GM18502 (cell line): ENCODE measurements at regions not wholly inside any gene's neighbourhood (a gene's known extent, or its start where the extent isn't known, plus 50 kb on each side); places are given as distances from the start of the nearest gene placed in this dataset.

Experiments
- ATAC-seq: cut with Tn5 transposase; IDR thresholded peaks from one replicate; pipeline ENCODE4 v1.9.1; 2021; ENCODE audit warnings: mild to moderate bottlenecking; ENCODE audit not compliant: unreplicated experiment, poor library complexity

DNA sequence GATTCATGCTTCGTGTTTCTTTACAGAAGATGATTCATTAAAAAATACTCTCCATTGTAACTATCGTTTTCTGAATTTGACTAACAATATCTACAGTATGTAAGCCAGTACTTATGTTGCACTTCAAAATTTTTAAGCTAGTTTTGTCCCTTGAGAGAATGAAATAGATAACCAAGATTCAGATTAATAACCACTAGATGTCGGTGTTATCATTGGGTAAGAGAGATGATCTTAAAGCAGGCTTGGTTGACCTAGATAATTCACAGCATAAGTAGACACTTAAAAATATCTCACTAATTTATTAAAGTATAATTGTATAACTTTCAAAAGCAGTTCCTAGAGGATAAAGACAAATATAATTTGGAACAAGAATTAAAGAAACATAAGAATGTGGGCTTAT, 430.9 kb downstream of the C4orf33 start:
- no peak for ATAC-seq

DNA sequence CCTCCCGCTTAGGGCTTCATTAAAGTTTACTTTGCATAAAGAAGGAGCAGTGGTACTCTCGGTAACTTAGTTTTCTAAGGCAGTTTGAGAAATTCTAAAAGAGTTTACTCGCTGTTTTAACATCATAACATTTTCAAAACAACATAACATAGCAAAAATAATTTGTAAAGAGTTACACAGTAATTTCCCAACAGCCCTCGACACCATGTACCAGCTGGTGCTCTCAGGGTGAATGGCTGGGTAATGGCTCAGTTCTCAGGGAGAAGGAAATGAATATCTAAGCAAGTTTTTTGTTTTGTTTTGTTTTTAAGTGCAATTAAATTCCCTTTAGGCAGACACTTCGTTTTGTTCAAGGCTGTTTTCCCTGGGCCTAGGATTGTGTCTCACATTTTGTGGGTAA, 435.3 kb downstream of the C4orf33 start:
- ATAC-seq: no peak

DNA sequence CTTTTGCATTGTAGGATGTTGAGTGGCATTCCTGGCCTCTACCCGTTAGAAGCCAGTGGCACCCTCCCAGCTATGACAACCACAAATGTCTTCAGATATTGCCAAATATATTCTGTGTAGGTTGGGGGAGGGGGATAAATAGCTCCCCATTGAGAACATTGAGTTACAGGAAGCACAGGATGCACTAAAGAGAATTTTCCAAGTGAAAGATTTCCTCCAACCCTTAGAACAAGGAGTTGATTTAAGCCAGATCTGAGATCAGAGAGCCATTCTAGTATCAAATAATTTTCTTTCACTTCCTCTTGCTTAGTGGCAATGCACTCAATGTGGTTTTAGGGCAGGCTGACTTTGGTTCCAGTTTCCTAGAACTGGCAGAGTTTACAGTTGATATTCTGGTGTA, 436.6 kb downstream of the C4orf33 start:
- peak; percentile 83 for ATAC-seq

DNA sequence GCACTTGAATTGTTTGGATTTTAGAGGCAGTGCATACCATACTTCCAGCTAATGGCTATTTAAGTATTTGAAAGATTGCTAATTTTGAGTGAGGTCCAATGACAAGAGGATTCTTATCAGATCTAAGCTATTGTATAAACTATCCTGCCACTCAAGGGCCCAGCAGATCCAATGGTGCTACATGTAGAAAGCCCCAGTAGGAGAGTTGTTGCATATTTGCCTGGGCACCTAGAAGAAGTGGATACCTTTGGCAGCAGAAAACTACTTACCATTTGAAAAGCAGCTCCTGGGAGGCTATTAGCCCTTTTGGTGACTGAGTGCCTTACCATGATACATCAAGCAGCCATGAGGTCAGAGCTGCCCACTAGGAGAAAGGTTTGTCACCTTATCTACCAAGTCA, 447.3 kb downstream of the C4orf33 start:
- ATAC-seq: no peak

DNA sequence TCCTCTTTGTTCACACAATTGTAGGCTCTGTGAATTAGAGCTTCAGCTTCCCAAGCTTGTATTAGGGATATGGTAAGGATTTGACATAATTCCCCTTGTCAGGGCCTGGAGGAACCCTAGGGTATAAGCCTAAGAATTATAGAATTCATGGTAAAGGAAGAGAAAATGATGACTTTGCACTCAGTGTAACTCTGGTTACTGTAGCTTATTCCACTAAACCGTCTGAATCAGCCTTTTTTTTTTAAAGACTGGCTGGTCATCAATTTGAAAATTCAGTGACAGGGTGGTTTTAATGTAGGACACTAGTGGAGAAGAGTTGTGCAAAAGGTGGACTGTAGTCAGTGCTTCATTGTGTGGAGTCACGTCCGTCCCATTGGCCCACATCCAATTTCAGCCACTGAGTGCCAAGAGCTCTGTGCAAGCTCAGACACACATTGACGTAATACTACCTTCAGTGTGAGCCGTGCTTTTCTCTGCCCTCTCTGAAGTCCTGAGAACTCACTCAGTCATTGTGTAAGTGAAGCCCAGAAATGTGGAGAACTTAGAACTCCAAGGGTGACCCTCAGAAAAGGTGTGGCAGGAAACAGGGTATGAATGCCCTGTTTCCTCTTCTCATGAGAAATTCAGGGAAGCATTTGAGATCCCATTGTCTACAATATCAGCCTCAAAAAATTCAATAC, 449.8 kb downstream of the C4orf33 start:
- ATAC-seq: no peak

DNA sequence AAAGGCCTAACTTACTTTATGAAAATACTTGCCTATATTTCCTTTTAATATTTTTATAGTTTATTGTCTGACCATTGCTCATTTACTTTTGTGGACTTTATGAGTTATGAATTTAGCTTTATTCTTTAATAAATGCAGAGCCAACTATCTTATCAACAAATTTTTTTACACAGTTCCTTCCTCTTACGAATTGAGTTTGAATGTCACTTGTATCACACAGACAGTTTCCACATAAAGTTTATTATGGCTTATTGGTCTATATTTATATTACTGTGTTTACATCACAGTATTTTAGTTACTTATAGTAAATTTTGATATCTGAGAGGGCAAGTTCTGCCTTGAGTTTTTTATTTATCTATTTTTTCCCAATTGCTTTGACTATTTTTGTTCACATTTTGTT, 450.6 kb downstream of the C4orf33 start:
- ATAC-seq: no peak

DNA sequence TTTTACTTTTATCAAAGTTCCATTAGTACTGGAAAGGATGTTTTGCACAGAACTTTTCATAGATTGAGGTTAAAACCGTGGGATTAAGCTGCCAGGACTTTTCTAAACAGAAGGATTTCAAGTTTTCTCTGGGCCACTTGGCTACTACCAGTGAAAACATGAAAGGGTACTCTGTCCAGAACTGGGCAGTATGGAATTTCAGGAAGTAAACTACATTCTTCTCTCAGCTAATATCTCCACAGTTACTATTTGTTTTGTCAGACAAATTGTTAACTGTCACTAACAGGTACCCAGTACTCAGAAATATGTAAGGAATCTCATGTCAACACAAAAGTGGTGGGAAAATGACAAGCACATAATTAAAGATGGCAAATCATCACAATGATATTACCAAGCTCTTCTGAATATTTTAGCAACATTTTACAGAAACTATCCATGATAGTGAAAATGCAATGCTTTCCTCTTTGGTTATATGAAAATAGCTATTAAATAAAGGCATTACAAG, 454.4 kb downstream of the C4orf33 start:
- no peak for ATAC-seq

DNA sequence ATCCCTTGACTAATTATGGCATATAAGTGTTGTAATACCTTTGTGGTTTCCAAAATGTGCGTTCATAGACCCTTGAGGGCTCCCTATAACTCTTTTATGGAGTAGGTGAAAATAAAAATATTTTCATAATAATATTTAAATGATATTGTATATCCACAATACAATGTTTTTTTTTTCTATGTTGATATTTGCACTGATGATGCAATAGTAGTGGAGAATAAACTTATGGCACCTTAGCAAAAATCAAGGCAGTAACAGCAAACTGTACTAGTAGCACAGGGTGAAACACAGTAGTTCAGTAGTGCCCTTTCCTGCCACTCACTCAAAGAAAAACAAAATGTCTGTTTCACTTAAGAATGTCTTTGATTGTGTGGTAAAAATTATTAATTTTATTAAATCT, 465.3 kb downstream of the C4orf33 start:
- ATAC-seq: no peak

DNA sequence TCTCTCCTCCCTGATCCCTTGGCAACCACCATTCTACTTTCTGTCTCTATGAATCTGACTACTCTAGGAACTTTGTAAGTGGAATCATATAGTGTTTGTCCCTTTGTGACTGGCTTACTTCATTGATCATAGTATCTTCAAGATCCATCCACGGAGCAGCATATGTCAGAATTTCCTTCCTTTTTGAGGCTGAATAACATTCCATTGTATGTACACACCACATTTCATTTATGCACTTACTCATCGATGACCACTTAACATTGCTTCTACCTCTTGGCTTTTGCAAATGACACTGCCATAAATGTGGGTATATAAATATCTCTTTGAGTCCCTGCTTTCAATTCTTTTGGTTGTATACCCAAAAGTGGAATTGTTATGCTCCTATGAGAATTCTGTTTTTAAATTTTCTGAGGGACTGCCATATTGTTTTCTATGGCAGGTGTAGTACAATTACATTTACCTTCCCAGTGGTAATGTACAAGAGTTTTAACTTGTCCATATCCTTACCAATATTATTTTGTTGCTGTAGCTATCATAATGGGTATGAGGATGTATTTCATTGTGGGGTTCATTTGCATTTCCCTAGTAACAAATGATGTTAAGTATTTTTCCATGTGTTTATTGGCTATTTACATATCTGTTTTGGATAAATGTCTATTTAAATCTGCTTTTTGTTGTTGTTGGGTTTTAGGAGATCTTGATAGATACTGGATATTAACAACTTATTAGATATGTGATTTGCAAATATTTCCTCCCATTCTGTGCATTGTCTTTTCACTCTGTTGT, 466.1 kb downstream of the C4orf33 start:
- ATAC-seq: no peak

DNA sequence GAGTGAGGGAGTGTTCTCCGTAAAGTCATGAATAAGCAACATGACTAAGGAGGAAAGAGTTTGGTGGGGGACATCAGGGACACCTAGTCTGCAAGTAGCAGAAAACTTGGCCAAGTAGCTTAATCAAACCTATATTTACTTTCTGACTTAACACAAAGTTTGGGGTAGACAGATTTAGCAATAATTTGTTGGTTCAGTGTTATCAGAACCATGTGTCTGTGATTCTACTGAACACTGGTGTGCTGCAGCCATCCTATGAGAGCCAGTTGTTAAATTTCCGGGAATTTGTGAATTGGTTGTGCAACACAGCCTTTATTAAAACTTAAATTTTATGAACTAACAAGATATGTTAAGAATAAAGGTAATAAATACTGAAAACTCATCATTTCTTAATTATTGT, 469.3 kb downstream of the C4orf33 start:
- ATAC-seq: no peak

DNA sequence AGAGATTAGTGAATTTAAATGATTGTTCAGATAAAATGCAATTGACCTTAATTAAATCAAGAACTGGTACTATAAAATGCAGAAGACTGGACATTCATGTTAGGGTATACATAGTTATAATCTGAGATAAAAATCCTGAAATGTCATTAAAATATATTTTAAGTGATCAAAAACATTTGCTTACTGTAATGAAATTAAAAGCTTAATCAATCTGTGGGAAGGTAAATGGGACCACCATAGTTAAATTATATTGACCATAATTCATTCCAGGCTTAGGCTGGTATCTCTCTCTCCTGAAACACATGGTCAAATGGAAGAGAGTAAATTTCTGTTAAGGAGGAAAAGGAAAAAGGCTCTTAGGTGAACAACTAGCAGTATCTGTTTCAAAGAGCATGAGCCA, 474.4 kb downstream of the C4orf33 start:
- no peak for ATAC-seq

DNA sequence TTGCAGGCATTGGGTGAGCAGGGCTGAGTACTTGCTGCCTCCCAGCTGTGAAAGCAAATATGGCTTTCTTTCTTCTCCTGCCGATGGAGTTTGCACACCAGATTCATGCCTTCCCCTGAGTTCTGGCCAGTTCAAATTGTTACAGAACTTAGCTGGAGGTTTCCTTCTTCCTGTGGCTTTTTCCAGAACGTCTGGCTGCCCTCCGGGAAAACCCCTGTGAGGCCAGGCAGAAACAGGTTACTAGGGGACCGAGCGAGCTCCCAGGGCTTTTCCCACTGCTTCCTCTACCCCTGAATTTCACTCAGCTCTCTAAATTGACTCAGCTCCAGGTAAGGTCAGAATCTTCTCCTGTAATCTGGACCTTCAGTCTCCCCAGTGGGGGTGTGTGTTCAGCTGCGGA, 482.4 kb downstream of the C4orf33 start:
- ATAC-seq: no peak

DNA sequence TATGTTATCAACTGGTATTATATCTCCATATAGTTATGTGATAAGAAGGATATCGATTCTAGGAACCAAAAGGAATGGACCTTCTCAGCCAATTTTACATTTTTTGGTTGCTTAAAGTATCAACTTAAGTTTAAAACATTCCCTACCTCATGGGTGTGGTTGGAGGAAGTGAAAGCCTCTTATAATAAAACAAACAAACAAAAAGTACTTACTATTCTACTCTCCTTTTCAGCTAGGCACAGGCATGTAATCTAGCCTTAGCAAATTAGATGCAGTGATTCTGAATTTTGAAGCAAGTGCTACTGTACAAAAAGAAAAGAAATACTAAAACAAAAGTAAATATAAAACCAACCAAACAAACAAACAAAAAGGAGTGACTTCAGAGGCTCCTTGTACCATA, 485.4 kb downstream of the C4orf33 start:
- no peak for ATAC-seq

DNA sequence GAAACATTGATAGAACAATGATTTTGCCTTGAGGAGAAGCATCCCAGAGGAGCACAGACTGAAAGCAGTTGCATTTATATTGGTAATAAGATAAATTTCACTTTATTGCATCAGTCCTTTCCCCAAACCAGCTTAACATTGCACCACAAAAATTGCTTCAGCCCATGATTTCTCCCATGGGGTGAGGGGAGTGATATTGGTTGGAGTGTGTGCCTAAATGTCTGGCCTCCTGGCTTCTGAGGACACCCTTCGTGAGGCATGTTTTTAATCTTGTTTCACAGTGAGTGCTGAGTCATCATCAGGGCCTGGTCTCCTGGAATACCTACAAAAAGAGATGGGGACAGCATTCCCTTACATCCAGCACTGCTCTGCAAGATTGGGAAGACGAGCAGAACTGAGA, 487.9 kb downstream of the C4orf33 start:
- ATAC-seq: no peak

DNA sequence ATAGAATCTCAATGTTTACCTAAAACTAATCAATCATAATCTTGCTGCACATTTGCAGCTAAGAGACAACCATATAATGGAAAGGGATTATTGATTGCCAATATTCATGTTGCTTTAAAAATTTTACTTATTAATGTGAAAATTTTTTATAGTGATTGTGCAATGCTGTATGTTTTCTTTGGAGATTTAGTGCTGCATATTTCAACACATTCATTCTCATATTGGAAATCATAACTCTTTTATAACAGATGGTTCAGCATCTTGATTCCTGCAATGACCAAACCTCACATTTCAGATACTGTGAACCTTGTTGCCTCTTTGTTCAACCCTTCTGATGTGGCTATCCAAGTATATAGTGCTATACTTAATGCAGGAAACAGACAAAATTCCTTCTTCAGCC, 502.6 kb downstream of the C4orf33 start:
- ATAC-seq: no peak

DNA sequence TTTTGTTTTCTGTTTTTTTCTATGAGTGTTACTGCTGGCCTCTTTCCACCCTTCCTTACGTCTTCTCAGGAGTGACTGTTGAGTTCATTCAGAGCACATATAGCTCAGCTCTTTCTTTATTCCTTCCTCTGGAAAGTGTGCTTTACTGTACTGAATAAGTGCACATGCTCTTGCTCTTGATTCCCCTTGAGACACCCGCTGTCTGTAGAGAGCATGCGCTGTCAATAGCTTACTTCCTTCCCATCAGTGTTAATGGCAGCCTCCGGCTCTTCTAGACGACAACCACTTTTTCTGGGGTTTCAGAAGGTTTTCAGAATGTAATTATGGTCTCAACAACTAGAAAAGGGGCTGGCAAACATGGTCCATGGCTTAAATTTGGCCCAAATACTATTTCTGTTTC, 504.9 kb downstream of the C4orf33 start:
- no peak for ATAC-seq

DNA sequence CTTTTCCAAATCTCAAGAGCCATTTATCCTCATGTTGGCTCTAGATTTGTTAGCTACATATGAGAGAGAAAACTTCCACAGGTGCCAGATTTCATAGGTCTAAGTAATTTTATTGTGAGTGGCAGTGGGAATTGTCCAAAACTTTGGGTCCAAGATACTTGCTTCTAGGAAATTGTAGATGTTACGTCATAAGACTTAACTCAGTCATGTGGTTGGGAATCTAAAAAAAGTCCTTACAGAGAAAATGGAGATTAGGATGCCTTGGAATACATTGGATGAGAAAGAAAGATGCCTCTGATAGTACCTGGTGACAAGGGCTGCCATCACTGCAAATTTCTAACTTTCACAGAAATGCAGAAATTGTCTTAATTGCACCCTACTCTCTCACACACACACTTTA, 506.5 kb downstream of the C4orf33 start:
- ATAC-seq: no peak

DNA sequence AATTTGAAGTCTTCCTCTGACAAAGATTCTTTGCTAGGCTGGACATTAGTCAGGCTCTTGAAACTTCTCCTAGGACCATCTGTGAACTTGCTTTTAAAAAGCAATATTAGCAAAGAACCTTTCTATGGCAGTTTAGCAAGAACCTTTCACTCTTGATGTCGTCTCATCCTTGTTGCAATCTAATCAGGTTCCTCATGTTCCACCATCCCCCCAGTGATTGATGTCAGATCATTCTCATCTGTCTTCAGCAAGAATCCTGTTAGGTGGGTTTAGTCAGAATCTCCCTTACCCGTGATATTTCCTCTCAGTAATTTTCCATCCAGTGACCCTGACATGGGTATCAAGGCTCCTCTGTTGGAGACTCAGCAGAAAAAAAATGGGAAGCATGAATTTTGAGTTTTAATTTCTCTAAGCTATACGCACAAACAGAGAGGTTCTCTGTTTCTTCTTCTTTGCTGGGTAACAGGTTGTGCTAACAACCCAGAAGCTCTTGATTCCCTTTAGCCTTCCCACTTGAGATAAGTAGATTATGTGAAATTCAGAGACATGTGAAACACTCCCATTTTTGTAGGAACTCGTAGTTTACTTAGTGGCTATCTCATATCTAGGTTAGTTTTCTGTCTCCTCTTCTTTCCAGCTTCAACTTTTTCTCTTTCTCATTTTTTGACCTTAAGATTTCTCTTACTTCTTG, 507.4 kb downstream of the C4orf33 start:
- ATAC-seq: no peak

DNA sequence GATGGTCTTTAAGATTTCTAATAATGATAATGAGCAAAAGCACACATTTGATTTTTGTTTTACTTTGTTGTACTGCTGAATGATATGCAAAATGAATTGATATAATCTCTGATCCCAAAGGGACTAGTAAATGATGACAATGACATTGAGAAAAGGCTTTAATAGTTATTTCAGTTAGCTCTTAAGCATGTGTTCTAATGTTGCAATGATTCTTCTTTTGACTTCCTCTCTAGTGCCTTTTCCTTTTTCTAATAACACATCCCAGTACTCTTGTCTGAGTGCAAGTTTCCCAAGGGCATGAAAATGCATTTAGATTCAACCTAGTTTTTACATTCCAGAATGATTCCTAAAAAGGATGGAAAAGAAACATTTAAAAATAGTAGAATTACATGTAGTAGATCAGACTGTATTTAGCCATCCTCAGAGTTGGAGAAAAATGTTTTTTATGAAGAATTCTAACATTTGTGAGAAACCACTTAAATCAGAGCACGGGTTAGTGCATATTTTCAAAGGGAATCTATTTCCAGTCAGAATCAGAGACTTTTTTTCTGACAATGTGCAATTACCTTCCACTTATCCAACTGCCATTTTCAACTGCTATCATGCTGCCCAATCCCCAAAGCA, 508.8 kb downstream of the C4orf33 start:
- ATAC-seq: no peak

DNA sequence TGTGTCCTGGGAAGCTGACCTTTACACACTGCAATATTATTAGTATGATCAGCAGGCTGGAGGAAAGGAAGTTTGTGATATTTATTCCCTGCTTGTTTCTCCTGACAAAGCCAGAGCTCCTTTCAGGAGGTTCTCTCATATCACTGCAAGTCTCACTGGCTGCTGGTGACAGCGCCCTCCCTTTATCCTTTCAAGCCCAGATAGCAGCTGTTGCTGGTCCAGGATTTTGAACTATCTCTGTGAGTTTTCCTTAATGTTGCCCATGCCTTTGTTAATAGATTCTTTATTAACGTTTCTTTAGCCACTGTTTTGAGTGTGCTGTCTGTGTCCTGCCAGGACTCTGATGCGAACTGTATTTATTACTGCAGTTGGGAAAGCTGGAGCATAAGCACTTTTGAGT, 518.7 kb downstream of the C4orf33 start:
- no peak for ATAC-seq

DNA sequence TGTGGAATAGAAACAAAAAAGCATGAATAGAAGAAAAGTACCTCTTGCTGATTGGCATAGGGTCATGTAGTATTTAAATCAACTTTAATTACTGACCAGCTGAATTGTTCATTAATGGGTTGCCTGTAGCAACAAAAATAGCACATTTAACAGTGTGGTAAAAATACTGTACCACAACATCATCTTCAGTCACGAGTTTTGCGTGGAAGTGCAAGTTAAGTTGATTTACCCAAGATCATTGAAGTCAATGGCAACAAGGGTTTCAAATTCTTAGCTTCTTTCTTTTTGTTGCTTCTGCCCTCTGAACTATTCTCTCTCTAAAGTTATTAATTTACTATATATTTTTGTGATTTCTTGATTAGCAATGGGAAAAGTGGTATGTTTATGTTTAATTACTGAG, 526.6 kb downstream of the C4orf33 start:
- ATAC-seq: no peak
